Activated naive CD8-positive, alpha-beta T cell (primary cell): ENCODE measurements at regions not wholly inside any gene's neighbourhood (a gene's known extent, or its start where the extent isn't known, plus 50 kb on each side); places are given as distances from the start of the nearest gene placed in this dataset.
"Not testable (repeated sequence)": the region's sequence is repeated elsewhere in the genome, so short reads cannot be mapped to it uniquely, and the experiment has no call there.

Experiments used
- H3K27ac Mint-ChIP-seq: one replicate; pipeline ENCODE4 v1.8.0; 2021; ENCODE audit warnings: mixed read lengths
- H3K27me3 Mint-ChIP-seq: one replicate; pipeline ENCODE4 v1.8.0; 2021; ENCODE audit warnings: mixed read lengths
- H3K36me3 Mint-ChIP-seq: one replicate; pipeline ENCODE4 v1.8.0; 2021; ENCODE audit warnings: mixed read lengths
- H3K4me1 Mint-ChIP-seq: one replicate; pipeline ENCODE4 v1.8.0; 2021; ENCODE audit warnings: low read depth, mixed read lengths
- H3K4me3 Mint-ChIP-seq: one replicate; pipeline ENCODE4 v1.8.0; 2021; ENCODE audit warnings: mild to moderate bottlenecking, mixed read lengths
- H3K9me3 Mint-ChIP-seq: one replicate; pipeline ENCODE4 v1.8.0; 2021; ENCODE audit warnings: low read depth, mixed read lengths

DNA sequence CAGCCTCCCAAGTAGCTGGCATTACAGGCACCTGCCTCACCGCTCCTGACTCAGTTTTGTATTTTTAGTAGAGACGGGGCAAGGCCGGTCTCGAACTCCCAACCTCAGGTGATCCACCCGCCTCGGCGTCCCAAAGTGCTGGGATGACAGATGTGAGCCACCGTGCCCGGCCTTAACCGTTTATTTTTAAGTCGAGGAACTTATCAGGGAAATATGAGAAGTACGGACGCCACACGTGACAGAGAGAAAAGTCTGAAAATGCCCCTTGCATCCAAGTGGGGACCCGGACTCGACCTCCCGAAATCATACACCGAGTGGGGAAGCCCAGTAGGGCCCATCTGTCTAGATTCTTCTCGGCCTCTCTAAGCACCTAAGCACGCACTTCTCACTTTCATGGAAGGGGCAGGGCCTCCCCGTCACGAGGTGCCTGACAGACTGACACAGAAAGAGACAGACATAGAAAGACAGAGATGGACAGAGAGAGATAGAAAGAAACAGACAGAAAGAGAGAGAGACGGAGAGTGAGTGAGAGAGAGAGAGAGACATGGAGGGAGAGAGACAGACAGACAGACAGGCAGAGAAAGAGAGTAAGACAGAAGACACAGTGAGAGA lies 756.5 kb upstream of the DEFB115 start:
- no peak overlapping the region for H3K4me3 Mint-ChIP-seq
- no peaks in the 10 kb centered on the region for H3K9me3 Mint-ChIP-seq
- peaks cover 2% of the 10 kb centered on the region for H3K27me3 Mint-ChIP-seq
- no peaks in the 10 kb centered on the region for H3K36me3 Mint-ChIP-seq
- H3K4me1 Mint-ChIP-seq = peaks cover 2% of the 10 kb centered on the region
- no peak overlapping the region for H3K27ac Mint-ChIP-seq

DNA sequence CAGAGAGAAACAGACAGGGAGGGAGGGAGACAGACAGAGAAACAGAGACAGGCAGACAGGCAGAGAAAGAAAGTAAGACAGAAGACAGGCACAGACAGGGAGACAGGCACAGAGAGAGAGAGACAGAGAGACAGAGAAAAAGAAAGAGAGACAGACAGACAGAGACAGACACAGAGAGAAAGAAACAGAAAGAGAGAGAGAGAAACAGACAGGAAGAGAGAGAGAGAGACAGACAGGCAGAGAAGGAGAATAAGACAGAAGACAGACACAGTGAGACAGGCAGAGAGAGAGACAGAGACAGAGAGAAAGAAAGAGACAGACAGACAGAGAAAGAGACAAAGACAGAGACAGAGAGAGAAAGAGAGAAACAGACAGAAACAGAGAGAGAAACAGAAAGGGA lies 754.8 kb upstream of the DEFB115 start:
- Mint-ChIP-seq H3K27me3 (peaks cover 2% of the 10 kb centered on the region), H3K36me3 (no peaks in the 10 kb centered on the region)

GRCh38 chr20:30503204-30503603 lies 754.3 kb upstream of the DEFB115 start:
- not testable (repeated sequence) for H3K9me3 Mint-ChIP-seq, H3K4me1 Mint-ChIP-seq, H3K27ac Mint-ChIP-seq, H3K4me3 Mint-ChIP-seq, H3K36me3 Mint-ChIP-seq, H3K27me3 Mint-ChIP-seq

More for the DNA sequence above, 754.8 kb upstream of the DEFB115 start:
- H3K27ac Mint-ChIP-seq = no peak overlapping the region
- no peak overlapping the region for H3K4me3 Mint-ChIP-seq
- peaks cover 2% of the 10 kb centered on the region for H3K4me1 Mint-ChIP-seq
- H3K9me3 Mint-ChIP-seq = peaks cover 3% of the 10 kb centered on the region

DNA sequence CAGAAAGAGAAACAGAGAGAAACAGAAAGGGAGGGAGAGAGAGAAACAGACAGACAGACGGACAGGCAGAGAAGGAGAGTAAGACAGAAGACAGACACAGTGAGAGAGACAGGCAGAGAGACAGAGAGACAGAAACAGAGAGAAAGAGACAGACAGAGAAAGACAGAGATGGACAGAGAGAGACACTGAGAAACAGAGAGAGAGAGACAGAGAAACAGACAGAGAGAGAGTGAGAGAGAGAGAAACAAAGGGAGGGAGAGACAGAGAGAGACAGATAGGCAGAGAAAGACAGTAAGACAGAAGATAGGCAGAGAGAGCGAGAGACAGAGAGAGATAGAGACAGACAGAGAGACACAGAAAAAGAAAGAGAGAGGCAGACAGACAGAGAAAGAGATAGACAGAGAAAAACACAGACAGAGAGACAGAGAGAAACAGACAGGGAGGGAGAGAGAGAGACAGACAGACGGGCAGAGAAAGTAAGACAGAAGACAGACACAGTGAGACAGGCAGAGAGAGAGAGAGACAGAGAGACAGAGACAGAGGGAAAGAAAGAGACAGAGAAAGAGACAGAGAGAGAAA lies 753.4 kb upstream of the DEFB115 start:
- H3K27me3 Mint-ChIP-seq = peaks cover 2% of the 10 kb centered on the region
- H3K9me3 Mint-ChIP-seq = peaks cover 5% of the 10 kb centered on the region
- H3K27ac Mint-ChIP-seq = no peak overlapping the region
- H3K36me3 Mint-ChIP-seq = no peaks in the 10 kb centered on the region
- H3K4me1 Mint-ChIP-seq = peaks cover 2% of the 10 kb centered on the region
- no peak overlapping the region for H3K4me3 Mint-ChIP-seq

DNA sequence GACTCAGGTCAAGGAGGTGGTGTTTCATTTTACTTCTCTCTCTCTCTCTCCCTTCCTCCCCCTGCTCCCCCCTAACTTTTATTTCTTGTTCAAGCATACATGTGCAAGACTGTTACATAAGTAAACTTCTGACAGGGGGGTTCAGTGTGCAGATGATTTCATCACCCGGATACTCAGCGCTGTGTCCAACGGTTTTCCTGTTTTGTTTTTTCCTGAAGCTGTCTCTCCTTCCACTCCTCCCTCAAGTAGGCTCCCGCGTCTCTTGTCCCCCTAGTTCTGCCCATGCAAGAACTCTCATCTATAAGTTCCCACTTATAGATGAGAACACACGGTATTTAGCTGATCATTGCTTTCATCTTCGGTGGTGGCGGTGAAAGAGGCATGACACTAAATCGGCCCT lies 751.9 kb upstream of the DEFB115 start:
- no peak overlapping the region for H3K4me3 Mint-ChIP-seq
- H3K9me3 Mint-ChIP-seq = peaks cover 5% of the 10 kb centered on the region
- H3K27ac Mint-ChIP-seq = no peak overlapping the region
- H3K36me3 Mint-ChIP-seq = no peaks in the 10 kb centered on the region
- H3K27me3 Mint-ChIP-seq = peaks cover 2% of the 10 kb centered on the region
- H3K4me1 Mint-ChIP-seq = no peaks in the 10 kb centered on the region

GRCh38 chr20:30506100-30506499 lies 751.4 kb upstream of the DEFB115 start:
- Mint-ChIP-seq H3K4me3 (no peak overlapping the region), H3K36me3 (no peaks in the 10 kb centered on the region), H3K4me1 (no peaks in the 10 kb centered on the region), H3K27me3 (peaks cover 2% of the 10 kb centered on the region), H3K27ac (no peak overlapping the region), H3K9me3 (peaks cover 5% of the 10 kb centered on the region)

- H3K27me3 Mint-ChIP-seq, H3K27ac Mint-ChIP-seq, H3K9me3 Mint-ChIP-seq, H3K4me1 Mint-ChIP-seq, H3K4me3 Mint-ChIP-seq, H3K36me3 Mint-ChIP-seq: not testable (repeated sequence)
Observed at GRCh38 chr20:30508382-30508781, 749.1 kb upstream of the DEFB115 start.

GRCh38 chr20:30511322-30512030 lies 746.0 kb upstream of the DEFB115 start:
- Mint-ChIP-seq H3K4me3 (no peak overlapping the region), H3K27me3 (no peaks in the 10 kb centered on the region), H3K36me3 (no peaks in the 10 kb centered on the region), H3K27ac (no peak overlapping the region), H3K9me3 (peaks cover 5% of the 10 kb centered on the region), H3K4me1 (no peaks in the 10 kb centered on the region)

DNA sequence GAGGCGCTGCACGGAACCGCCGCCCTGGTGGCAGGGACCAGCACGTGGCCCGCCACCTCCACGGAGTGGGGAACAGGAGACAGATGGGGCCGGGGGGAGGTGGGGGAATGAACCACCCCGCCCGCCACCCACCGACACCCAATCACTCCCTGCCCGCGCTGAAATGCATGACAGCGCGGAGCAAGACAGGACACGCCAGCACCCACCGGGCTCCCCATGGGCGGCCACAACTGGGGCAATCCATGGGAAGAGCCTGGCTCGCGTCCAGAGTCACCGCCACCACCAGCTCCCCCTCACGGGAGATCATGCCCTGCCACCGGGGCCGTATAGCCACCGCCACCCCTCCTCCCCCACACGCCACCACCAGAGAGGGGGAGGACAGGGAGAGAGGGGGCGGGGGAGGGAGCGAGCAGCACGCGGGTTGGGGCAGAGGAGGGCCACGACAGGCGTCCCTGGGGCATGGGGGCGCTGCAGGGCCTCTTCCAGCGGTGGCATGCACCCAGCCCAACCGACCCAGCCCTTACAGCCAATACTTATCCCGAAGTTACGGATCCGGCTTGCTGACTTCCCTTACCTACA lies 744.3 kb upstream of the DEFB115 start:
- H3K36me3 Mint-ChIP-seq = no peaks in the 10 kb centered on the region
- H3K27me3 Mint-ChIP-seq = no peaks in the 10 kb centered on the region
- H3K4me1 Mint-ChIP-seq = no peaks in the 10 kb centered on the region
- H3K4me3 Mint-ChIP-seq = no peak overlapping the region
- peaks cover 2% of the 10 kb centered on the region for H3K9me3 Mint-ChIP-seq
- no peak overlapping the region for H3K27ac Mint-ChIP-seq

GRCh38 chr20:30515915-30516314 lies 741.5 kb upstream of the DEFB115 start:
- not testable (repeated sequence) for H3K27me3 Mint-ChIP-seq, H3K9me3 Mint-ChIP-seq, H3K4me3 Mint-ChIP-seq, H3K27ac Mint-ChIP-seq, H3K36me3 Mint-ChIP-seq, H3K4me1 Mint-ChIP-seq

DNA sequence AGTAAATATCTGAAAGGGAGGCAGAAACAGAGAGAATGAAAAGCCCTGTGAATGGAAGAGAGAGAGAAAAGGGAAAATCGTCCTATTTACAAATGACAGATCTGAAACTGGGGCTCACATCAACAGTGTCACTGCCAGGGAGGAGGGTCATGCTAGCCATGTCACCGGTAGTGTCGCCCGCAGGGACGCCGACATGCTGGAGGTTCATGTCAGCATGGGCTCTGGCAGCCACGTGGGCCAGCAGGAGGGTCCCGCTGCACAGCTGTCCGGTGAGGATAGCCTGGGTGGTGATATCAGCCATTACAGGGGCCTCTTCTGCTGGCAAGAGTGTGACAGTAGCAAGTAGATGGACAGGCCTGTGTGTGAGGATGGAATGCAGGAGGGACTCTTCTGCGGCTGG lies 738.6 kb upstream of the DEFB115 start:
- H3K27ac Mint-ChIP-seq = not testable (repeated sequence)

DNA sequence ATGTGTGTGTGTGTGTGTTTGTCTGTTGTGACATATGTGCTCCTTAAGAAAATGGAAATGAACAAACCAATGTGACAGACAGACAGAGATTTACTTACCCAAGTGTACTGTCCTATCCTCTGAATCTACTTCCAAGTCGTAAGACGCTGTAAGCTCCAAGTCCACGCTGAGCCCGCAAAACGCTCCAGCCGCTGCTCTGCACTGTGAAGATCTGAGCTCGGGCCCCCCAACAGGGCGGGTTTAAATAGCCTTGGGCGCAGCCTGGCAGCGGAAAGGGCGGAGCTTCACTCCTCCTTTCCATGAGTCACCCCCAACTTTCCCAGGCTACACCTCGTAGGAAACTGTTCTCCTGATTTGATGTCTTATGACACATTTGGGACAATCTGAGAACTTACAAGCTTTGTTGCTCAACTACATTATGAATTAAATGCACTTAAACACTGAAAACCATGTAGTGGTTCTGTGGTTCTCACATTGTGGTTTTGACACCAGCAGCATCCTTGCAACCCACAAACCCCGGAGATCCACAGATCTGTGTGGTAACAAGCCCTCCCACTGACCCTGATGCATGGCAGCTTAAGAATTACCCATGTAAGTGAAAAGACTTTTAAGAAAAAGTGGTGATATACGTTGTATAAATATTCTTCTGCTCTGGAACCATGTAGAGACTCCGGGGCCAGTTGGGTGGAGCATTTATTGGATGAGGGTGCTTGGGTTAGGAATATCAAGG lies 735.6 kb upstream of the DEFB115 start:
- H3K4me3 Mint-ChIP-seq, H3K27ac Mint-ChIP-seq, H3K9me3 Mint-ChIP-seq, H3K4me1 Mint-ChIP-seq, H3K36me3 Mint-ChIP-seq, H3K27me3 Mint-ChIP-seq: not testable (repeated sequence)

More for the DNA sequence above, 738.6 kb upstream of the DEFB115 start:
- not testable (repeated sequence) for H3K36me3 Mint-ChIP-seq, H3K4me3 Mint-ChIP-seq, H3K9me3 Mint-ChIP-seq, H3K4me1 Mint-ChIP-seq, H3K27me3 Mint-ChIP-seq

- not testable (repeated sequence) for H3K27ac Mint-ChIP-seq, H3K27me3 Mint-ChIP-seq, H3K9me3 Mint-ChIP-seq, H3K4me1 Mint-ChIP-seq, H3K4me3 Mint-ChIP-seq, H3K36me3 Mint-ChIP-seq
Observed at GRCh38 chr20:30524155-30524554, 733.3 kb upstream of the DEFB115 start.

DNA sequence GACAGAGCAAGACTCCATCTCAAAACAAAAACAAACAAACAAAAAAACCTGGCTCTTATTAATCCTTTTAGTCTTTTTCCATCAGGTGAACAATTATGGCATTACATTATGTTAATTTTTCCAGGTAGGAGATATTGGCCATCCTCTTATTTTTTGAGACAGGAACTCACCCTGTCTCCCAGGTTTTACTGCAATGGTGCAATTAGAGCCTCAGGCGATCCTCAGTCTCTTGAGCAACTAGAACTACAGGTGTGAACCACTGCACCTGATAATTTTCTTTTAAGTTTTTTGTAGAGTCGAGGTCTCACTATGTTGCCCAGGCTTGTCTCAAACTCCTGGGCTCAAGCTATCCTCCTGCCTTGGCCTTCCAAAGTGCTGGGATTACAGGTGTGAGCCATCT lies 732.7 kb upstream of the DEFB115 start:
- H3K9me3 Mint-ChIP-seq, H3K4me1 Mint-ChIP-seq, H3K27ac Mint-ChIP-seq, H3K4me3 Mint-ChIP-seq, H3K36me3 Mint-ChIP-seq, H3K27me3 Mint-ChIP-seq: not testable (repeated sequence)

DNA sequence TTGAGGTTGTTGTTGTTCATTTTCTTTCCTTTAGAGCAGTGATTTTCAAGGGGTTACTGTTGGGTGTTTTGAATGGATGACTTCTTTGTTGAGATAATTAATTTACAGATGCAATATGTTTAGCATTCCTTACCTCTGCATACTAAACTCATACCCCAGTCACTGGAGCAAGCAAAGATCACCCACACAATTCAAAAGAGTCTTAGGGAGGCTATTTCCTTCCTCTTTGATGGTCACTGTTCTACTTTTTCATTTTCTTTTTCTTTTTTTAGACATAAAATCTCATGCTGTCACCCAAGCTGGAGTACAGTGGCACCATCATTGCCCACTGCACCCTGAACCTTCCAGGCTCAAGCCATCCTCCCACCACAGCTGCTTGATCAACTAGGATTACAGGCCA lies 723.8 kb upstream of the DEFB115 start:
- H3K27ac Mint-ChIP-seq, H3K4me3 Mint-ChIP-seq, H3K4me1 Mint-ChIP-seq, H3K27me3 Mint-ChIP-seq, H3K36me3 Mint-ChIP-seq, H3K9me3 Mint-ChIP-seq: not testable (repeated sequence)
